ENCODE measurements at regions not wholly inside any gene's neighbourhood (a gene's known extent, or its start where the extent isn't known, plus 50 kb on each side); places are given as distances from the start of the nearest gene placed in this dataset.
"Not testable (repeated sequence)": the region's sequence is repeated elsewhere in the genome, so short reads cannot be mapped to it uniquely, and the experiment has no call there.

DNA sequence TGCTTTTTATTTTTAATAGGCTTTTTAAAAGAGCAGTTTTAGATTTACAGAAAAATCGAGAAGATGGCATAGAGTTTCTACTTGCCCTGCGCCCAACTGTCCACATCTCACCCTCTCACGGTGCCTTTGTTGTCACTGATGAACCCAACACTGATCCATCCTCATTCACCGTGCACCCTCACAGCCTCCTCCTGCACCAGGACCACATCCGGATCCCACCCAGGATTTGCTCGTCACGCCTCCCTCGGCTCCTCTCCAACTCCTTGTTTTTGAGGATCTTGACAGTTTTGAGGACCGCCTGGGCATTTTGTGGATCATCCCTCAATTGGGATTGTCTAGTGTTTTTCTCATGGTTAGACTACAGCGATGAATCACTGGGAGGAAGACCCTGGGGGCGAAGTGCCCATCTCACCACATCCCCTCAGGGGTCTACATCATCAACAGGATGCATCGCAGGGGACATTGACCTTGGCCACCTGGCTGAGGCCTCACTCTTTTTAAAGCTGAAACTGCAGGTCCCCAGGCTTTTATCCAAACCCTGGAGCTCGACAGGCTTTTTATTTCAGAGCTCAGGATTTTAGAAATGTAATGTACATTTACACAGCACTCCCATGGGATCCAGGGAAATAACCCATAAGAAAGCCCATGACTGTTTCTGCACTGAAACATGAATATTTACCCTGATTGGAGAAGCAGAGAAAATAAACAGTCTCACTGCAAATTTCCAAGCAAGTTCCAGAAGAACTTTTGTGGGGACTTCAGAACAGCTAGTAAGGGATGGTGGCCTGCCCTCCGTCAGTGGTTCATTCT is 71.8 kb upstream of the ZNF469 start:
- H3K4me1 ChIP-seq (ENCODE audit: control insufficient read depth in 1 of 2, insufficient read depth in 1 of 2, low read depth in 1 of 2, low read length in 1 of 2) = no peaks in the 10 kb centered on the region
- no peaks in the 10 kb centered on the region for H3K9me3 ChIP-seq
- no peak overlapping the region for H3K4me3 ChIP-seq (ENCODE audit: low read depth in 1 of 2, low read length in 1 of 2)
- H3K27me3 ChIP-seq = peaks cover 6% of the 10 kb centered on the region
- TF ChIP-seq CTCF (IDR thresholded peaks at IDR 0.05) = no peak
- H3K36me3 ChIP-seq = no peaks in the 10 kb centered on the region
- H3K27ac ChIP-seq = no peak overlapping the region

GRCh38 chr16:88311860-88312259 is 70.9 kb upstream of the ZNF469 start:
- not testable (repeated sequence) for H3K27me3 ChIP-seq; H3K27ac ChIP-seq; H3K4me3 ChIP-seq (ENCODE audit: low read depth in 1 of 2, low read length in 1 of 2); H3K9me3 ChIP-seq; H3K4me1 ChIP-seq (ENCODE audit: control insufficient read depth in 1 of 2, insufficient read depth in 1 of 2, low read depth in 1 of 2, low read length in 1 of 2); H3K36me3 ChIP-seq

- H3K27me3 ChIP-seq = peaks cover 6% of the 10 kb centered on the region
- H3K4me3 ChIP-seq (ENCODE audit: low read depth in 1 of 2, low read length in 1 of 2) = no peak overlapping the region
- no peaks in the 10 kb centered on the region for H3K36me3 ChIP-seq
- H3K4me1 ChIP-seq (ENCODE audit: control insufficient read depth in 1 of 2, insufficient read depth in 1 of 2, low read depth in 1 of 2, low read length in 1 of 2) = no peaks in the 10 kb centered on the region
- H3K9me3 ChIP-seq = no peaks in the 10 kb centered on the region
- TF ChIP-seq CTCF (IDR thresholded peaks at IDR 0.05) = no peak
- H3K27ac ChIP-seq = no peak overlapping the region
Measured at GRCh38 chr16:88312732-88313131, 70.0 kb upstream of the ZNF469 start.

DNA sequence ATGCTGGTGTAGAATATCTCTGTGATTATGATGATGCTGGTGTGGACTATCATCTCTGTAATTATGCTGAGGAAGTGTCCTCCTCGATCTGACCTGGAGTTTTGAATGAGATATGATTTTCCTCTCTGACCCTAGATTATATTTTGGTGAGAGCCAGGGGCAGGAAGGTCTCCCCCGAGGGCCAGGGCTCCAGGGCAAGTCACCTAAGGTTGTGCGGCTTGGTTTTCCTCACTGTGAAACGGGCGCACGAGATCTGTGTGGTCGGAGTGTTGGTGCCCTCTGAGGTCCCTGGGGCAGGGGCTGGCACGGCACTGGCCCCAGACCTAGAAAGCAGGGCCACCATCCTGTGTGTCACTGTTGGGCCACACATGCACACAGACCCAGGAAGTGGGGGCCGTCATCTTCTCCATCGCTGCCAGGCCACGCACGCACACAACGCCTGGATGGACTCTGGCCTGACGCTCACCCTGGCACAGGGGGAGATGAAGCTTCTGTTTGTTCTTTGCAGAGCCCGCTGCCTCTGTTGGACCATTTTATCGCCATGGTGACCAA is 67.7 kb upstream of the ZNF469 start:
- no peaks in the 10 kb centered on the region for H3K4me1 ChIP-seq (ENCODE audit: control insufficient read depth in 1 of 2, insufficient read depth in 1 of 2, low read depth in 1 of 2, low read length in 1 of 2)
- H3K4me3 ChIP-seq (ENCODE audit: low read depth in 1 of 2, low read length in 1 of 2) = no peak overlapping the region
- no peak for TF ChIP-seq CTCF (IDR thresholded peaks at IDR 0.05)

GRCh38 chr16:88315543-88316105 is 67.1 kb upstream of the ZNF469 start:
- TF ChIP-seq CTCF (IDR thresholded peaks at IDR 0.05) = no peak
- H3K9me3 ChIP-seq = no peaks in the 10 kb centered on the region
- H3K4me3 ChIP-seq (ENCODE audit: low read depth in 1 of 2, low read length in 1 of 2) = no peak overlapping the region
- H3K36me3 ChIP-seq = no peaks in the 10 kb centered on the region
- no peak overlapping the region for H3K27ac ChIP-seq
- H3K27me3 ChIP-seq = no peaks in the 10 kb centered on the region
- H3K4me1 ChIP-seq (ENCODE audit: control insufficient read depth in 1 of 2, insufficient read depth in 1 of 2, low read depth in 1 of 2, low read length in 1 of 2) = no peaks in the 10 kb centered on the region

More for the DNA sequence above, 67.7 kb upstream of the ZNF469 start:
- no peak overlapping the region for H3K27ac ChIP-seq
- H3K9me3 ChIP-seq = no peaks in the 10 kb centered on the region
- no peaks in the 10 kb centered on the region for H3K36me3 ChIP-seq
- H3K27me3 ChIP-seq = no peaks in the 10 kb centered on the region

DNA sequence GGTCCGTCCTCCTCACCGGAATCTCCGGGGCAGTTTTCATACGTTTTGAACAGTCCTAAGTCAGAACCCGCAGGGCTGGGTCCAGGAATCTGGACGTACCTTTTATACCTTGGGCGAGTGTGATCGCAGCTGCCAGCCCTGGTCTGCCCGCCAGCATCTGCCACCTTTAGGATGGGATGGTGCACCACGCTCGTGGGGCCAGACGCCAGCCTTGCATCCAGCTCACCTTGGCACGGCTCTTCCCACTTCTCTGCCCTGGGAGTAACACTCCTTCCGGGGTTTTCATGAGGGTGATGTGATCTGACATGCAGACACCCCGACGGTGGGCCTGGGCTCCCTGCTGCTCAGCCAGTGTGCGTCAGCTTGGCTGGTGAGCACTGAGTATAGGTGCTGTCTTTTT is 66.6 kb upstream of the ZNF469 start:
- Histone ChIP-seq H3K4me1 (ENCODE audit: control insufficient read depth in 1 of 2, insufficient read depth in 1 of 2, low read depth in 1 of 2, low read length in 1 of 2) (no peaks in the 10 kb centered on the region), H3K27ac (no peak overlapping the region), H3K36me3 (no peaks in the 10 kb centered on the region), H3K9me3 (no peaks in the 10 kb centered on the region), H3K27me3 (no peaks in the 10 kb centered on the region), H3K4me3 (ENCODE audit: low read depth in 1 of 2, low read length in 1 of 2) (no peak overlapping the region)
- no peak for TF ChIP-seq CTCF (IDR thresholded peaks at IDR 0.05)

Data from neutrophil (primary cell).